Fibroblast of lung (primary cell): ENCODE measurements at regions not wholly inside any gene's neighbourhood (a gene's known extent, or its start where the extent isn't known, plus 50 kb on each side); places are given as distances from the start of the nearest gene placed in this dataset.

Experiments
- EZH2 ChIP-seq: IDR thresholded peaks from 2 replicates; pipeline ENCODE4 v1.5.1; 2012; ENCODE audit warnings: low read length, control low read depth, mild to moderate bottlenecking; ENCODE audit errors: missing control alignments
- TF ChIP-seq, protein P1 (sequence below), 2 donors: IDR thresholded peaks in 1 of 2; conservative IDR thresholded peaks in 1 of 2; 1 replicate in 1 of 2; 2 replicates in 1 of 2; pipeline ENCODE4 v1.5.1; 2011 to 2012; ENCODE audit warnings: low read length in 2 of 2, control low read depth in 1 of 2, inconsistent platforms in 1 of 2, low read depth in 1 of 2, mild to moderate bottlenecking in 1 of 2

GRCh38 chr3:22940285-22940684 is 262.8 kb upstream of the UBE2E2 start:
- TF ChIP-seq, protein P1, sequence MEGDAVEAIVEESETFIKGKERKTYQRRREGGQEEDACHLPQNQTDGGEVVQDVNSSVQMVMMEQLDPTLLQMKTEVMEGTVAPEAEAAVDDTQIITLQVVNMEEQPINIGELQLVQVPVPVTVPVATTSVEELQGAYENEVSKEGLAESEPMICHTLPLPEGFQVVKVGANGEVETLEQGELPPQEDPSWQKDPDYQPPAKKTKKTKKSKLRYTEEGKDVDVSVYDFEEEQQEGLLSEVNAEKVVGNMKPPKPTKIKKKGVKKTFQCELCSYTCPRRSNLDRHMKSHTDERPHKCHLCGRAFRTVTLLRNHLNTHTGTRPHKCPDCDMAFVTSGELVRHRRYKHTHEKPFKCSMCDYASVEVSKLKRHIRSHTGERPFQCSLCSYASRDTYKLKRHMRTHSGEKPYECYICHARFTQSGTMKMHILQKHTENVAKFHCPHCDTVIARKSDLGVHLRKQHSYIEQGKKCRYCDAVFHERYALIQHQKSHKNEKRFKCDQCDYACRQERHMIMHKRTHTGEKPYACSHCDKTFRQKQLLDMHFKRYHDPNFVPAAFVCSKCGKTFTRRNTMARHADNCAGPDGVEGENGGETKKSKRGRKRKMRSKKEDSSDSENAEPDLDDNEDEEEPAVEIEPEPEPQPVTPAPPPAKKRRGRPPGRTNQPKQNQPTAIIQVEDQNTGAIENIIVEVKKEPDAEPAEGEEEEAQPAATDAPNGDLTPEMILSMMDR (conservative IDR thresholded peaks at IDR 0.05 in 1 of 2, IDR thresholded peaks at IDR 0.05 in 1 of 2; ENCODE audit: low read depth in 1 of 2, low read length in 2 of 2): no peak
- no peak for TF ChIP-seq EZH2
